BJ (cell line): ENCODE measurements at regions not wholly inside any gene's neighbourhood (a gene's known extent, or its start where the extent isn't known, plus 50 kb on each side); places are given as distances from the start of the nearest gene placed in this dataset.

Experiments used
- CTCF ChIA-PET: fragments of 350-600 bp; formaldehyde crosslinking; extraction: SDS; loops from one replicate; lab custom pipeline; 2021; ENCODE audit warnings: antibody characterized with exemption, inconsistent platforms; lab: Yijun Ruan, JAX
- POLR2A ChIA-PET: fragments of 300-600 bp; sonication (Branson Sonifier 250); formaldehyde crosslinking; extraction: SDS; loops from one replicate; lab custom pipeline; 2021; ENCODE audit warnings: antibody characterized with exemption; lab: Charles Lee
- DNase-seq: peaks from one replicate; pipeline ENCODE4 v3.0.0-alpha.2; 2011; ENCODE audit warnings: low read depth
- H3K27me3 ChIP-seq: 2 replicates; pipeline ENCODE4 v1.6.0; 2011; ENCODE audit warnings: low read length; ENCODE audit not compliant: control insufficient read depth, insufficient read depth
- H3K36me3 ChIP-seq: 2 replicates; pipeline ENCODE4 v1.5.1; 2011; ENCODE audit warnings: low read length; ENCODE audit not compliant: control insufficient read depth, insufficient read depth
- H3K4me3 ChIP-seq: 2 replicates; pipeline ENCODE4 v1.5.1; 2011; ENCODE audit warnings: low read depth, mild to moderate bottlenecking, control low read depth, low read length
- CTCF ChIP-seq: IDR thresholded peaks from 2 replicates; pipeline ENCODE4 v1.5.1; 2011; ENCODE audit warnings: low read depth, mild to moderate bottlenecking, control low read depth, inconsistent platforms, low read length, moderate library complexity; ENCODE audit not compliant: insufficient read depth

DNA sequence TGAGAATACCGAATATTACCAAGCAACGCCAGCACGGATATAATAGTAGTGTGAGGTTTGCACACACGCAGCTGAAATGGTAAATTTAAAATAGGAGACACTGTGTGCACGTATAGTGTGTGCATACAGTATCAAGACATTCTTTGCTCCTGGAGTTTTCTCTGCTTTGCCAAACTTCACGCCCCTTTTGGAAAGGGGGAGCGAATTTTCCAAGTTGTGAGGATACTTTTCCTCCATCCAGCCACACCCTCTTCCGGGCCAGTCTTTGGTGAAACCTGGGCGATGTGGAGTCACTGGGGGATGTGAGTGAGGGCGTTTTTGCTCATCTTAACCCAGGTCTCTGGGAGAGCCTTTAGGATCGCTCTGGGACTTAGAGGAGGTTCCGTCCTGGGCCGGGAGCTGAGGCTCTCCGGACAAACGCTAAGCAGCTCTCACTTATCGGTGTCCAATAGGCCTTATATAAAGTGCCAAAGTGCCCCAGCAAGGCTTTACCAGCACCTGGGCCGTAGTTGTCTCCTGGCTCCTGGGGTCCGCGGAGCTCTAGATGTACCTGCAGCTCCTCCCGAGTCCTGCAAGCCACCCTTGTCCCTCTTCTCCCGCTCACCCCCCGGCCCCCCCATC is 160.0 kb upstream of the MKI67 start:
- Histone ChIP-seq H3K36me3 (no peaks in the 10 kb centered on the region), H3K27me3 (no peaks in the 10 kb centered on the region), H3K4me3 (no peak overlapping the region)
- ChIA-PET POLR2A (no interaction called here), CTCF (no interaction called here)
- no peak for DNase-seq
- no peak for TF ChIP-seq CTCF

GRCh38 chr10:128286762-128287500 is 160.7 kb upstream of the MKI67 start:
- POLR2A ChIA-PET, result no interaction called here
- no peak overlapping the region for H3K4me3 ChIP-seq
- CTCF ChIA-PET, result no interaction called here
- TF ChIP-seq CTCF, result no peak
- no peak for DNase-seq
- H3K27me3 ChIP-seq, result no peaks in the 10 kb centered on the region
- no peaks in the 10 kb centered on the region for H3K36me3 ChIP-seq

GRCh38 chr10:128287921-128288320 is 161.7 kb upstream of the MKI67 start:
- no peak for DNase-seq
- H3K36me3 ChIP-seq, result no peaks in the 10 kb centered on the region
- CTCF ChIA-PET, result no interaction called here
- H3K27me3 ChIP-seq, result no peaks in the 10 kb centered on the region
- POLR2A ChIA-PET, result no interaction called here
- no peak overlapping the region for H3K4me3 ChIP-seq
- no peak for TF ChIP-seq CTCF

DNA sequence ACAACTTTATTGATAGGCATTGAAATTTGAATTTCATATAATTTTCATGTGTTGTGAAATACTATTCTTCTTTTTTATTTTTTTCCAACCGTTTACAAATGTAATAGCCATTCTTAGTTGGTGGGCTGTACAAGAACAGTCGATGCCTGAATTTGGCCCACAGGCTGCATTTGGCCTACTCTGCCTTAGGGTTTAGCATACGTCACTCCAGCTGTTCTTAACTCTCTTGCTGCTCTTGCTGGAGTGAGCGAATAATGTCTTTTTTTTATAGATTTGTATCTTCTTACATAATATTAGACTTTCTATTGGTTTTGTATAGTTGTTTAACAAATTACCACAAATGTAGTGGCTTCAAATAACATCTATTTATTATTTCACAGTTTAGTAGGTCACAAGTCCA is 163.4 kb upstream of the MKI67 start:
- H3K27me3 ChIP-seq, result no peaks in the 10 kb centered on the region
- ChIA-PET POLR2A (no interaction called here), CTCF (no interaction called here)
- no peaks in the 10 kb centered on the region for H3K36me3 ChIP-seq
- TF ChIP-seq CTCF, result no peak
- DNase-seq, result no peak
- no peak overlapping the region for H3K4me3 ChIP-seq

DNA sequence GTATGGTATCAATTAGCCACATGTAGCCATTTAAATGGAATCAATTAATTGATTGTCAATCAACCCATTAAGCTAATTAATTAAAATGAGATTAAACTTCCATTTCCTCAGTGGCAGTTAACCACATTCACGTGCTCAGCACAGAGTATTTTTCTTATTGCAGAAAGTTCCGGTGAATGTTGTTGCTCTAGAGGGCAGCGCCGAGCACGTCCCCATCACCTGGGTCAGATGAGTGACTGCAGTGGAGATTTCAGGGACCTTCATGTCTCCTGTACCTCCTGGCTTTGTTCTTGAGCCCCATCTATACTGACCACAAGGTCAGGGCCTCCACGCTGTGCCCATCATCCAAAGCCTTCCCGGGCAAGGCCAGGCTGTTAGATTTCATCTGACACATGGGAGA is 168.8 kb upstream of the MKI67 start:
- CTCF ChIA-PET, result no interaction called here
- no peaks in the 10 kb centered on the region for H3K27me3 ChIP-seq
- TF ChIP-seq CTCF, result no peak
- POLR2A ChIA-PET, result no interaction called here
- no peak for DNase-seq
- H3K4me3 ChIP-seq, result no peak overlapping the region
- H3K36me3 ChIP-seq, result no peaks in the 10 kb centered on the region
